ENCODE measurements at regions not wholly inside any gene's neighbourhood (a gene's known extent, or its start where the extent isn't known, plus 50 kb on each side); places are given as distances from the start of the nearest gene placed in this dataset.

DNA sequence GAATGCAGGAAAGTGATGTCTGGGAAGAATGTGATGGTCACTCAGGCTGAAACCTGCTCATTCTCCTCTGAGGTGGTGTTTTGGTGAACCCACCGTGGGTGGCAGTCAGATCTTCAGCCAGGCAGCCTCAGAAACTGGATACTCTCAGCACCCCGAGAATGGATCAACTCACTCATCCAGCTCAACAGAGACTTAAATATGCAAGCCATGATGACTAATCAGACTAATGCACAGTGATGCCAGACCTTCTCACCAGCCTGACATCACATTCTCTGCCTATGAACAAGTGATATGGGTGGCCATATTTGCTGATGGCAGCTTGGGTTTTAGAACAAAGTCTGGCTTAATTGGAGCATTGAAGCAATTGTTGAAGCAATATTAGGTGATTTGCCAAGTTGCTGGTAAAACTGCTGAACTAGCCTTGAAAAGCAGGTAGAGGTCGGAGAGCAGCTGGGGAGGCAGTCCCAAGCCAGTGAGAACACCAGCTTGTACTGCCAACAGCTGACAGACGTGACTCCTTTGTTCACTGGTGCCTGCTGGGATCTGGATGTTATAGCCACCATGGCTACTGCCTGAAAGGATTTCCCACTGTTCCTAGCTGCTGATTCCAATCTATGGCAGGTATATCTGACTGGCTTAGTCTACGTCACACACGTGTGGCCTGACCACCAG lies 608.1 kb downstream of the MID1IP1 start:
- no peaks in the 10 kb centered on the region for H3K4me1 ChIP-seq (ENCODE audit: control insufficient read depth, insufficient read depth, low read length)
- H3K9me3 ChIP-seq (ENCODE audit: control insufficient read depth, insufficient read depth, low read length), result peaks cover 12% of the 10 kb centered on the region
- H3K9ac ChIP-seq (ENCODE audit: low read depth, low read length), result no peak overlapping the region
- H3K4me3 ChIP-seq (ENCODE audit: low read depth, low read length), result no peak overlapping the region
- H3K27me3 ChIP-seq (ENCODE audit: control insufficient read depth, insufficient read depth, low read length), result no peaks in the 10 kb centered on the region
- H3K36me3 ChIP-seq (ENCODE audit: control insufficient read depth, insufficient read depth, low read length), result no peaks in the 10 kb centered on the region
- no peak overlapping the region for H3K27ac ChIP-seq (ENCODE audit: low read depth, low read length)

DNA sequence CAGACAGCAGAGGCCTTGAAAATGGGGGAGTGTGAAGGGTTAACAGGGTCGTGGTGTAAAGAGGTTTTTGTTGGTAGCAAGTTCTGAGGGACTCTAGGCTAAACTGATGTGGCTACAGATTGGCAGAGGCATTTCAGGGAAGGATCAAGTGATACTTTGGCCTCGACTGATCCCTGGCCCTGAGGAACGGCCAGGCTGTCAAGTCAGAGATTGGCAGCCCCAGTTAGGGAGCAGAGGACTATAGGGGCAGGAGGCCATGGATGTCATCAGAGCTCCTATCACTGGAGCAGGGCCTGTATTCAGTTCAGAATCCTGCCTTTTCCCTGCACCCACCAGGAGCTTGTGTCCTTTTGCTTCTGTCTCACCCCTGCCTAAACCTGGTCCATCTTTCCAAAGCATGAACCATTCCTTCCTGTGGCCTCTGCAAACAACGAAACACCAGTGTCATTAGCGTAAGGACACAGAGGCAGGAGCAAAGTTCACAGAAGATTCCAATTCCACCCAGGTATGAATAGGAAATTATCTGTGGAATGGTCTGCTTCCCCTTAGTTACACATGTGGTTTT lies 613.1 kb downstream of the MID1IP1 start:
- no peaks in the 10 kb centered on the region for H3K27me3 ChIP-seq (ENCODE audit: control insufficient read depth, insufficient read depth, low read length)
- no peaks in the 10 kb centered on the region for H3K36me3 ChIP-seq (ENCODE audit: control insufficient read depth, insufficient read depth, low read length)
- peaks cover 6% of the 10 kb centered on the region; the same call in 1 of the 2 replicates for H3K9me3 ChIP-seq (ENCODE audit: control insufficient read depth, insufficient read depth, low read length)
- H3K27ac ChIP-seq (ENCODE audit: low read depth, low read length), result no peak overlapping the region
- no peak overlapping the region for H3K9ac ChIP-seq (ENCODE audit: low read depth, low read length)
- H3K4me3 ChIP-seq (ENCODE audit: low read depth, low read length), result no peak overlapping the region
- H3K4me1 ChIP-seq (ENCODE audit: control insufficient read depth, insufficient read depth, low read length), result no peaks in the 10 kb centered on the region

DNA sequence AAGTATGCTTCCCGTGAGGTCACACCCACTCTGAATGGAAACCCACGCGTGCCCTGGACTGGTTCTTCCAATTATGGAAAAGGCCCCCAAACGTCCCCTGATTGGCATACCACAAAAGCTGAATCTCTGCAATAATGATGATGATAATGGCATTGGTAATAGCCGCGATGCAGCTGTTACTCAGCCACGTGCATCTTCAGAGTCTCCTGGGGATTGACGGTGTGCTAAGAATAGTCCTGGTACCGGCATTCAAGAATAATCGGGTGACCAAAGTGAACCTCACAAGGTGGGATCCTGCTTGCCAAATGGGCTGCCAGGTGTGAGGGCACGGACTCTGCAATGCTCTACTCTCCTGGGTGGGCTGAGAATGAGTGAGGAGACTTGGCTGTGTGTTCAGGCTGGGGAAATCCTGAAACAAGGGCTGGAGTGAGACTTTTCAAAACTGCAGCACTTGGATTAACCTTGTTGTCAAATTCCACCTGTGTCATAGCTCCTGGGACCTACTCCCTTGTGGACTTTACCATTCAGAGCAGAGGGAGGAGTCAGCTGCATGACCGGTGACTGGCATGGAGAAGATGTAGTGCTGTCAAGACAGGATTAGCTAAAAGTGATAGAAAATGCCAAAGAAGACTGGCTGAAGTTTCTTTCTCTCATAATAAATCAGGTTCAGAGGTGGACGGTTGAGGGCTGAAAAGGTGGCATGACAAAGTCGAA lies 615.4 kb downstream of the MID1IP1 start:
- Histone ChIP-seq H3K27me3 (ENCODE audit: control insufficient read depth, insufficient read depth, low read length) (no peaks in the 10 kb centered on the region), H3K4me1 (ENCODE audit: control insufficient read depth, insufficient read depth, low read length) (no peaks in the 10 kb centered on the region), H3K9ac (ENCODE audit: low read depth, low read length) (no peak overlapping the region), H3K27ac (ENCODE audit: low read depth, low read length) (no peak overlapping the region), H3K36me3 (ENCODE audit: control insufficient read depth, insufficient read depth, low read length) (no peaks in the 10 kb centered on the region), H3K4me3 (ENCODE audit: low read depth, low read length) (no peak overlapping the region), H3K9me3 (ENCODE audit: control insufficient read depth, insufficient read depth, low read length) (peaks cover 13% of the 10 kb centered on the region; the same call in 1 of the 2 replicates)

DNA sequence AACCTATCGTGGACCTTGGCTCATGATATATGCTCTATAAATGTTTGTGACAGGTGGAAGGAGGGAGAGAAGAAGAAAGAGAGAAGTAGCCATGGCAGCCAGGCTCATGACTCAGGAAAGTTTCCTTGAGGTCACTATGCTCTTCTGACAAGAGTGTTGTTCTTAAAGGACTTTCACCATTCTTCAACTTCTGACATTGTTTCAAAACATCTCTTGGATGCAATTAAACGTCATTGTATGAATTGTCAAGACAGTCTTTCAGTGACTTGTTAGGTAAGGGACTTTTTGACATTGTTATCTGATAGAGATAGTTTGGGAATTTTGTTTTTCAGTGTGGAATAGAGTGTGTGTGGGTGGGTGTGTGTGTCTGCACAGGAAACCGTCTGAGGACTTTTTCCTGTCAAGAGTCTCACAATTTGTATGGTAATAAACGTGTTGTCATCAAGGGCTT lies 617.0 kb downstream of the MID1IP1 start:
- H3K36me3 ChIP-seq (ENCODE audit: control insufficient read depth, insufficient read depth, low read length), result no peaks in the 10 kb centered on the region
- H3K4me1 ChIP-seq (ENCODE audit: control insufficient read depth, insufficient read depth, low read length), result no peaks in the 10 kb centered on the region
- no peak overlapping the region for H3K4me3 ChIP-seq (ENCODE audit: low read depth, low read length)
- H3K27ac ChIP-seq (ENCODE audit: low read depth, low read length), result no peak overlapping the region
- H3K9me3 ChIP-seq (ENCODE audit: control insufficient read depth, insufficient read depth, low read length), result peaks cover 13% of the 10 kb centered on the region
- H3K9ac ChIP-seq (ENCODE audit: low read depth, low read length), result no peak overlapping the region
- no peaks in the 10 kb centered on the region for H3K27me3 ChIP-seq (ENCODE audit: control insufficient read depth, insufficient read depth, low read length)

DNA sequence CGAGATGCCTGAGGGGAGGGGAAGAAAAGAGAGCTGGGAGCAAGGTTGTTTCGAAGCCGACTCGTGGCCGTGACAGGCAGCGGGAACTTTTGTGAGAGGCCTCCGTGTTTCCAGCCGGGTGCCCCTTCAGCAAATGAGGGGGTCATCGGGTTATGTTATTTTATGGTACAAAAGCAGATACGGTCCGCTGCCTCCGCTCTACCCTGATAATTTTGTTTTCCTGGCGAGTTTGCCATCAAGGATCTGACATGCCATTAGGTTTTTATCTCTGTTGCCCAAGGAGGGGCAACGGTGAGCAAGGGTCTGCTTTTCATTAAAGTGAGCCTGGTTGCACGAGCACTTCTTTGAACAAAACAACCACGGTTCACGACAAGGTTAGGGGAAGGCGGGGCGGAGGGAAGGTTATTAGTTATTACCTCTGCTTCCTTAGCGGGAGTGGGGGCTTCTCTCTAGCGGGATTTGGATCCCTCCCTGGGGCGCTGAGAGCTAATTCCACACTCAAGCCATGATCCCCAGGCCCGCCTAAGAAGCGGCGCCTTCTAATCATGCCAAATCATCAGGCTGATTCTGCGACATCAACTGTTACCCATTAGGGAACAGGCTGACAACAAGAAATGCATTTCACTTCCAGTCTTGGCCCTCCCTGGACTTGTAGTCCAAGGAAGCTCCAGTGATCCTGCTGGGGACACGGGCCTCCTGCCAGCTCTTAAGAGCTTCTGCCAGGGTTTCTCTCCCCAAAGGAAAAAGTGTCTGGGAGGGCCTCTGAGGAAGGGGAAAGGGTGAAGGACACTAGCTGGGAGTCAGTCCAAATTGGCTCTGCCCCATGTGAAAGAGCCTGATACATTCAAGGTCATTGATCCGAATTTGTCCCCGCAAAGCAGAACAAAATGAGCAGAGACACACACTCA lies 617.7 kb downstream of the MID1IP1 start:
- Histone ChIP-seq H3K4me1 (ENCODE audit: control insufficient read depth, insufficient read depth, low read length) (no peaks in the 10 kb centered on the region), H3K27ac (ENCODE audit: low read depth, low read length) (no peak overlapping the region), H3K36me3 (ENCODE audit: control insufficient read depth, insufficient read depth, low read length) (no peaks in the 10 kb centered on the region), H3K9ac (ENCODE audit: low read depth, low read length) (no peak overlapping the region), H3K9me3 (ENCODE audit: control insufficient read depth, insufficient read depth, low read length) (peaks cover 14% of the 10 kb centered on the region), H3K27me3 (ENCODE audit: control insufficient read depth, insufficient read depth, low read length) (no peaks in the 10 kb centered on the region), H3K4me3 (ENCODE audit: low read depth, low read length) (no peak overlapping the region)

DNA sequence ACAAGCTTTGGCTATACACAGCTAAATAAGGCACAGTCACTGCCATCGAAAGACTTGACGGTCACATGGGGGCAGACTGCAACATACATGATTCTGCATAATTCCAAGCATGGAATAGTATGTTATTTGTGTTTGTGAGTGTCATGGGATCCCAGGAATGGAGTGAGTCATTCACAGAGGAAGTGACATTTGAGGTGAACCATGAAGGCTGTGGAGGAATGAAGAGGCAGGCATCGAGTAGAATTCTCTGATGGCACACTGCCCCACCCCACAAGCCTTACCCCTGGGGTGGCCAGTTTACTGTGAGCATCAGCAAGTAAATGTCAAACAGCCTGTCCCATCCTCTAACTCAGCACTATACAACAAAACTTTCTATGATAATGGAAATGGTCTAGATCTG lies 619.7 kb downstream of the MID1IP1 start:
- no peaks in the 10 kb centered on the region for H3K4me1 ChIP-seq (ENCODE audit: control insufficient read depth, insufficient read depth, low read length)
- H3K27ac ChIP-seq (ENCODE audit: low read depth, low read length), result no peak overlapping the region
- H3K9ac ChIP-seq (ENCODE audit: low read depth, low read length), result no peak overlapping the region
- no peak overlapping the region for H3K4me3 ChIP-seq (ENCODE audit: low read depth, low read length)
- H3K9me3 ChIP-seq (ENCODE audit: control insufficient read depth, insufficient read depth, low read length), result peaks cover 11% of the 10 kb centered on the region
- H3K27me3 ChIP-seq (ENCODE audit: control insufficient read depth, insufficient read depth, low read length), result no peaks in the 10 kb centered on the region
- H3K36me3 ChIP-seq (ENCODE audit: control insufficient read depth, insufficient read depth, low read length), result no peaks in the 10 kb centered on the region

DNA sequence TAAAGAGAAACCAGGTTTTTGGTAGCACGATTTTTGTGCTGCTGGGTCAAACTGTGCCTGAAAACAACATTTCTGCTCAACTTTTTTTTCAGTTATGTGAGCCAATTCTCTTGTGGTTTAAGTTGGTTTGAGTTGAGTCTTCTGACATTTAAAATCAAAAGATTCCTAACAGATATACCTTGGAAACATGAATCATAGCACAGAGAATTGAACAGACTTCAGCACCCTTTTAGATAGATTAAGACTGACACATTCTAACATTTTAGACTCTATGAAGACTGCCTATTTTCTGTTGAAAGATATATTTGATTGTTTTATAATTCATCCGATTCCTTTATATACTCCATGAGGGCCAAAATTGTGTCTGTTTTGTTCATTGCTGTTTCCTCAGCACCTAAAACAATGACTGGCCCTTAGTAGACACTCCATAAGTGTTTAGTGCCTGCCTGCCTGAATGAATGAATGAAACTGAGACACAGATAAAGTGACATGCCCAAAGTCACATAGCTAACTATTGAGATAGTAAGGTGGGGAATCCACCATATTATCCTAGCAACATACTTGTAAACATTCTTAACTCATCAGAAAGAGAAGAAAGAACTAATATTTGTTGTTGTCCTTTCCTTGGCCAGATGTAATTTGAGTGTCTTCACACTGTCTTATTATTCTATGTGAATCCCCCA lies 624.0 kb downstream of the MID1IP1 start:
- Histone ChIP-seq H3K27me3 (ENCODE audit: control insufficient read depth, insufficient read depth, low read length) (no peaks in the 10 kb centered on the region), H3K36me3 (ENCODE audit: control insufficient read depth, insufficient read depth, low read length) (no peaks in the 10 kb centered on the region), H3K27ac (ENCODE audit: low read depth, low read length) (no peak overlapping the region), H3K9me3 (ENCODE audit: control insufficient read depth, insufficient read depth, low read length) (peaks cover 11% of the 10 kb centered on the region), H3K4me3 (ENCODE audit: low read depth, low read length) (no peak overlapping the region), H3K9ac (ENCODE audit: low read depth, low read length) (no peak overlapping the region), H3K4me1 (ENCODE audit: control insufficient read depth, insufficient read depth, low read length) (no peaks in the 10 kb centered on the region)

DNA sequence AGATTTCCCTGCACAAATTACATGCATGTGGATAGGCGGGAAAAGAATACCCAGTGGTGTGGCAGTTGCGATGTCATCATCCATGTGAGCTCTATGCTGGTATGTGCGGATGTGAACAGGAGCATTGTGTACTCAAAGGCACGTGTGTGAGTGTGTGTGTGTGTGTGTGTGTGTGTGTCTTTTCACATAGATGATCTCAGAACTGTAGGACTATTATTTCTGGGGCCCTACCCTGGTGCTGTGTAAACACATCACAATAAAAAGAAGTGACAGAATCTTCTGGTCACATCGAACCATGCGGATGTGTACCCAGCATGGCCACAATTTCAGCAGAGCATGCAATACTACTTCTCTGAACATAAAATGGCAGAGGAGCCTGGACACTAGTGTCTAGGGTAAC lies 624.8 kb downstream of the MID1IP1 start:
- Histone ChIP-seq H3K4me1 (ENCODE audit: control insufficient read depth, insufficient read depth, low read length) (no peaks in the 10 kb centered on the region), H3K9me3 (ENCODE audit: control insufficient read depth, insufficient read depth, low read length) (peaks cover 6% of the 10 kb centered on the region), H3K9ac (ENCODE audit: low read depth, low read length) (no peak overlapping the region), H3K36me3 (ENCODE audit: control insufficient read depth, insufficient read depth, low read length) (no peaks in the 10 kb centered on the region), H3K4me3 (ENCODE audit: low read depth, low read length) (no peak overlapping the region), H3K27me3 (ENCODE audit: control insufficient read depth, insufficient read depth, low read length) (no peaks in the 10 kb centered on the region), H3K27ac (ENCODE audit: low read depth, low read length) (no peak overlapping the region)

DNA sequence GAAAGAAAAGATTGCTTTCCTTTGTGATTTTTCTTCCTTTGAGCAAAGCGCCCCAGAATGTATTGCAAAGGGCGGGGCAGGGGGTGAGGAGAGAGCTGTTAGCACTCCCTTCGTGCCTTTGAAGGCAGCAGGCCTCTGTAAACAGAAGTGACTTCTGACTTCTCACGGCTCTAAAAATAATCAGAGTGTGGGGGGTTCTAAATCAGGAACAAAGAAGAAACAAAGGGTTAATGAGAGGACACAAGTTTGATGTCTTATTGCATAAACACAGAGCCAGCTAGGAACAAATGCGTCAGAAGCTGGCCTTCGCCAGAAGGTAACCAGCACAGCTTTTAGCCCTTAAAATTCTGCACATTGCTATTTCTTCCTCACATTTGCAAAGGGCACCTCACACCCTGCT lies 626.2 kb downstream of the MID1IP1 start:
- no peaks in the 10 kb centered on the region for H3K4me1 ChIP-seq (ENCODE audit: control insufficient read depth, insufficient read depth, low read length)
- H3K27me3 ChIP-seq (ENCODE audit: control insufficient read depth, insufficient read depth, low read length), result no peaks in the 10 kb centered on the region
- no peak overlapping the region for H3K9ac ChIP-seq (ENCODE audit: low read depth, low read length)
- H3K27ac ChIP-seq (ENCODE audit: low read depth, low read length), result no peak overlapping the region
- H3K36me3 ChIP-seq (ENCODE audit: control insufficient read depth, insufficient read depth, low read length), result no peaks in the 10 kb centered on the region
- peaks cover 2% of the 10 kb centered on the region for H3K9me3 ChIP-seq (ENCODE audit: control insufficient read depth, insufficient read depth, low read length)
- no peak overlapping the region for H3K4me3 ChIP-seq (ENCODE audit: low read depth, low read length)

DNA sequence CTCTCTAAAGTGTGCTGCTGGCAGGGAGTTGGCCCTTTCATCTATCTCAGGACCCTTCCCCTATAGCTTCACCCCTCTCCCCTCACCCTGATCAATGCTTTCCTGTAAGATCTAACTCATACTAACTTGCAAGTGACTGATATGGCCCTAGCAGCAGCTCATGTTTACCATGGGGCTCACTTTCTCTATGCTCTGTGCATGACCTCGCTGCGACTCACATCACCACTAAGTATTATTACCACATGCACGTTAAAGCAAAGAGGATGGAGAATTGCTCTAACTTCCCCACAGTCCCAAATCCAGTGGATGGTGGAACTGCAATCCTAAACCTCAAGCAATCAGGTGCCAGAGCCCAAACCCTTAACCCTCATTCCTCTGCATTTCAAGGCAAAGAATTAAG lies 626.6 kb downstream of the MID1IP1 start:
- Histone ChIP-seq H3K9ac (ENCODE audit: low read depth, low read length) (no peak overlapping the region), H3K4me1 (ENCODE audit: control insufficient read depth, insufficient read depth, low read length) (no peaks in the 10 kb centered on the region), H3K27me3 (ENCODE audit: control insufficient read depth, insufficient read depth, low read length) (no peaks in the 10 kb centered on the region), H3K27ac (ENCODE audit: low read depth, low read length) (no peak overlapping the region), H3K9me3 (ENCODE audit: control insufficient read depth, insufficient read depth, low read length) (peaks cover 2% of the 10 kb centered on the region), H3K4me3 (ENCODE audit: low read depth, low read length) (no peak overlapping the region), H3K36me3 (ENCODE audit: control insufficient read depth, insufficient read depth, low read length) (no peaks in the 10 kb centered on the region)
